GM21786 (cell line): ENCODE measurements at regions not wholly inside any gene's neighbourhood (a gene's known extent, or its start where the extent isn't known, plus 50 kb on each side); places are given as distances from the start of the nearest gene placed in this dataset.
"Not testable (repeated sequence)": the region's sequence is repeated elsewhere in the genome, so short reads cannot be mapped to it uniquely, and the experiment has no call there.

ENCODE experiments used
- ATAC-seq: cut with Tn5 transposase; IDR thresholded peaks from one replicate; pipeline ENCODE4 v1.9.1; 2021; ENCODE audit not compliant: unreplicated experiment

- ATAC-seq: no peak
These were observed 767.8 kb upstream of the LUZP2 start for GRCh38 chr11:23729088-23729487.

GRCh38 chr11:23730307-23730998 lies 766.4 kb upstream of the LUZP2 start:
- ATAC-seq: no peak

GRCh38 chr11:23732026-23732425 lies 764.8 kb upstream of the LUZP2 start:
- ATAC-seq: no peak

DNA sequence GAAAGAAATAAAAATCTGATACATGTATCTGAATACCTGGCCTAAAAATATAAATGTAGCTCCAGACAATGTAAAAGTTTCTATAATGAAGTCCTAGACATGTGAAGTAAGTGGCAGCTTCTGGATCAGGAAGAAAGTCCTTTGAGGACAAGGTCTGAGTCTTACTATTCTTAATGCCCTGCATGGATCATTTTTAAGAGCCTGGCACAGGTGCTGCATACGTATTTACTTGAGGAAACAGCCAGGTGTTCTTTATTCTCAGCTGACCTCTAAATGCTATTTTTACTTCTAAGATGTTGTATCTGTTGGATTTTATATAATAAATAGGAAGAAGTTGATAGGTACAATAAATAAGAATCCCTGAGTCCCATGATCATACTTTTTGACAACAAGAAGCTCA lies 750.0 kb upstream of the LUZP2 start:
- ATAC-seq: no peak

GRCh38 chr11:23749762-23750430 lies 747.0 kb upstream of the LUZP2 start:
- no peak for ATAC-seq

GRCh38 chr11:23751280-23751679 lies 745.6 kb upstream of the LUZP2 start:
- ATAC-seq: no peak

- no peak for ATAC-seq
These were observed 741.8 kb upstream of the LUZP2 start for GRCh38 chr11:23755076-23755475.

DNA sequence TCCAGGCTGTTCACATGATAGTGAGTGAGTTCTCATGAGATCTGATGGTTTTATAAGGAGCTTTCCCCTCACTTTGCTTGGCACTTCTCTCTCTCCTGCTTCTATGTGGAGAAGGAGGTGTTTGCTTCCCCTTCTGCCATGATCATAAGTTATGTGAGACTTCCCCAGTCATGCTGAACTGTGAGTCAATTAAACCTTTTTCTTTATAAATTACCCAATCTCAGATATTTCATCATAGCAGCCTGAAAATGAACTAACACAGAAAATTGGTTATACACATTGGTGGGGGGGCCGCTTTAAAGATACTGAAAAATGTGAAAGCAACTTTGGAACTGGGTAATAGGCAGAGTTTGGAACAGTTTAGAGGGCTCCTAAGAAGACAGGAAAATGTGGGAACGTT lies 741.1 kb upstream of the LUZP2 start:
- ATAC-seq: no peak

DNA sequence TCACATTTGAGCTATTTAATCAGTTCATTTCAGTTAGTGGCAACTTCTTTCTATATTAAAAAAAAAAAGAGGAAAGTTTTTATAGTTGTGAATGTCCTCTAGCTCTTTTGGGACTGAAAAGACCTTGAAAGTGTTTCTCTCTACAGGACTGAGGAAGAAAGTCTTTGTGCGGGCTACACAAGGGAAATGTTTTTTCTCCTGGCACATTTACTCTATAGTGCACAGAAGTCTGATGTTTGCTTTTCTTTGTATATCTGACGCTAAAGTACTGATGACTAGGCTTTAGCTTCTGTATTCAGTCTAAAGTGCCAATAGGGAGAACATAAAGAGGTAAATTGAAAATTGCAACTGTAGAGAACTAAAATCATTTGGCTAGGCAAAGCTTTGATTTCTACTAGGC lies 737.4 kb upstream of the LUZP2 start:
- ATAC-seq: no peak

GRCh38 chr11:23764286-23764685 lies 732.6 kb upstream of the LUZP2 start:
- no peak for ATAC-seq

GRCh38 chr11:23765682-23766252 lies 731.1 kb upstream of the LUZP2 start:
- ATAC-seq: no peak

DNA sequence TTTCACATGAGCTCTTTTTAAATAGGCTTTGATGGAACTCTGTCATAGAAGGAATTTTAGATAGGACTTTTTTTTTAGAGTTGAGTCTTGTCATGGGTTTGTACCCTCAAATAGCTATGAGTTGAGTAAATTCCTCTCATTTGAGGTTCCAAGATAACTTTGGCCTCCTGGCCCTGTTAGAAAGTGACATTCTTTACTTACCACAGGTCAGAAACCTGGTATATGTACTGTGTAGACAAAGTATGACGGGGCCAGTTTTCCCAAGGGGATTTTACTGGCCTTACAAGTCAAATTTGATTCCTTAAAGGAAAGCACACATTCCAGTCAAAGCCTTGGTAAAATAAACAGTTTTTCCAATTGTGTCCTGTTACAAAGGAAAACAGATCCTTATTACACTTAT lies 729.3 kb upstream of the LUZP2 start:
- ATAC-seq: no peak

GRCh38 chr11:23769214-23769613 lies 727.6 kb upstream of the LUZP2 start:
- no peak for ATAC-seq

DNA sequence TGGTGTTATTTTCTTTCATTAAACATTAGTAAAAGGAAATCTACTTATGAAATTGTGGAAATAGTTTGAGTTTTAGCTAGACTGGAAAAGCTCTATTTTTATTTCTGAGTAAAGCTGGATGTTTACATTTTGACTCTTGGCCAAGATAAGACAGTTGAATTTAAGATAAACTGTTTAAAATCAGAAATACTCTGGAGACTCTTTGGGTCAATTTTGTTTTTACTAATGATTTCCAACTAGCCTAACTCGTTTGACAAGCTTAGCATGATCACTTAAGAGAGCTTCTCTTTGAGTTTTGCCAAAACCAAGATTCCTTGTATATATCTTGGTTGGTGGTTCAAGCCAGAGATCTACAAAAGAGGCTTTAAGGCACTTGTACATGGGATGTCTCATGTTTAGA lies 724.8 kb upstream of the LUZP2 start:
- ATAC-seq: no peak

- no peak for ATAC-seq
These were observed 717.9 kb upstream of the LUZP2 start for GRCh38 chr11:23778971-23779370.

DNA sequence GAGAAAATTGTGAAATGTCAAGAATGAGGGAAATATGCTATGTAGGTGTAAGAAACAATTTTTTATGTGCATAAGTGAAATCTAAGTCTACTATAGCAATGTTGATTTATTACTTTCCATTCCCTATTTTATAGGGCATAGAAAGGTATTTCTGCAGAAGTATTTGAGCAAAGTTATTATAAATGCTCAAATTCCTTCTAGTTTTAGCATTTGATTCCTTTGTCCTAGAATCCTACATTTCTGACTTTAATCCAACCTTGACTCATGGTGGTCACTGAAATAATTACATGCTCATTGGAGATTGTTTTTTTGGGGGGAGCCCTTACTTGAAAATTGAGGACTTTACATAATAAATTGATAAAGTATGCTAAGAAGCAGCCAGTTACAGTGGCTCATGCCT lies 716.6 kb upstream of the LUZP2 start:
- ATAC-seq: no peak

DNA sequence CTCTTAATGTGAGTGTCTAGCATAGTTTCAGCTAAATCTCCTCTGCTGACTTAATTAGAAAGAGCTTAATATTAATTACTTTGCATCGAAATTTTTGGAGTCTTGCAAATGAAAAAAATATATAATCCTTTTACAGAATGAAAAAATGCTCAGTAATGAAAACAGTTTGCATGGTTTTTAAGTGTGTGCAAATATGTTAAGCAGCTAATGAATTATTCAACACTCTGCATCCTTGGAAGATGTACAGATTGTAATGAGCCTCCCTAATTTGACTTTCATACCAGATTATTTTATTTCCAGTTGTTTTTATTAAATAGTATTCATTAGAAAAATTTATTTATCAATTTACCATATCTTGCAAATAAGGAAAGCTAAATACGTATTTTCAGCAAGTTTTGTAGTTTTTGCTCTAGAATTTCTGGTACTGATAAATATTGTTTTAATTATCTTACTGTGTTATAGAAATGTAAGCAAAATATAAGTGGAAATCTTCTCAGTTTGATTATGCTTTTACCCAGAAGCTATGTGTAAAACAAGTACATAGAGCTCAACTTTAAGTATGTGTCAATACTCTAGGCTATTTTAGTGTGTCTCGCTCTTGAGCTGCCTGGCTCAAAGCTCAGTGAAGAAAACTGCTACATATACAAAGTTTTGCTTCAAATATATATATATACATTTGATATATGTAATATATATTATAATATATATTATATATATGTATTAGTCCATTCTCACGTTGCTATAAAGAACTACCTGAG lies 714.9 kb upstream of the LUZP2 start:
- ATAC-seq: no peak

GRCh38 chr11:23786974-23787373 lies 709.9 kb upstream of the LUZP2 start:
- not testable (repeated sequence) for ATAC-seq

DNA sequence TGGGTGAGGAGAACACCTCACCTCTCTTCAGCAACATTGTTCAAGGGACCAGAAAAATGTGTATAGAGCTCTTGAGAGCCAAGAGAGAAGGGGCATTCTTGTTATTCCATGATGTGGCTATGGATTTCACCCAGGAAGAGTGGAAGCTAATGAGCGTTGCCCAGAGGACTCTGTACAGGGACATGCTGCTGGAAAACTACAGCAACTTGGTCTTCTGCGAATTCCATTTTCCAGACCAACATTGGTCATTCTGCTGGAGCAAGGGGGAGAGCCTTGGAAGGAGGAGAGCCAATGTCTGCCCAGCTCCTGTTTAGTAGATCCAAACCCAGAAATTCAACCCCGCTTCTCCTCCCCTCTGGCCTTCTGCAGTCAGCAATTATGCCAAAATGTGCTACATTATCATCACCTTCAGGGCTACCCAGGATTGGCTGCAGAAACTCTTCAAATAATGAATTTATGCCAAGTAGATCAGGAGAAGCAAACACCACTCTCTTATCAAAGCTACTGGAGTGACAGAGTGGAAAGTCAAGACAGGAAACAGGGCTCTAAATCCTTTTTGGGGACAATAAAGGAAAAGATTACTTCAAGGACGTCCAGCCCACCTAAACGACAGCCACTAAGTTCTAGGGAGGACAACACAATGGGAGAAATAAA lies 707.5 kb upstream of the LUZP2 start:
- no peak for ATAC-seq

DNA sequence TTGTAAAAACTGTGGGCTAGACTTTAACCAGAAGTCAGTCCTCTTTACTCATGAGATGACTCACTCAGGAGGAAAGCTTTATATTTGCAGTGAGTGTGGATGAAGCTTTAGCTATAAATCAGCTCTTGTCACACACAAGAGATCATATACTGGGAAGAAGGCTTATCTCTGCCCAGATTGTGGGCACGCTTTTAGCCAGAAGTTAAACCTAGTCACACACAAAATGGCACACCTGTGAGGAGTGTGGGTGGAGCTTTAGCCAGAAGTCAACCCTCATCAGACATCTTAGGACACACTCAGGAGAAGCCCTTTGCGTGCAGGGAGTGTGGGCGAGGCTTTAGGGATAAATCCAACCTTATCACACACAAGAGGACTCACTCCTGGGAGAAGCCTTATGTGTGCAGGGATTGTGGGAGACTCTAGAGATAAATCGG lies 706.9 kb upstream of the LUZP2 start:
- no peak for ATAC-seq
